ENCODE measurements at regions not wholly inside any gene's neighbourhood (a gene's known extent, or its start where the extent isn't known, plus 50 kb on each side); places are given as distances from the start of the nearest gene placed in this dataset.

DNA sequence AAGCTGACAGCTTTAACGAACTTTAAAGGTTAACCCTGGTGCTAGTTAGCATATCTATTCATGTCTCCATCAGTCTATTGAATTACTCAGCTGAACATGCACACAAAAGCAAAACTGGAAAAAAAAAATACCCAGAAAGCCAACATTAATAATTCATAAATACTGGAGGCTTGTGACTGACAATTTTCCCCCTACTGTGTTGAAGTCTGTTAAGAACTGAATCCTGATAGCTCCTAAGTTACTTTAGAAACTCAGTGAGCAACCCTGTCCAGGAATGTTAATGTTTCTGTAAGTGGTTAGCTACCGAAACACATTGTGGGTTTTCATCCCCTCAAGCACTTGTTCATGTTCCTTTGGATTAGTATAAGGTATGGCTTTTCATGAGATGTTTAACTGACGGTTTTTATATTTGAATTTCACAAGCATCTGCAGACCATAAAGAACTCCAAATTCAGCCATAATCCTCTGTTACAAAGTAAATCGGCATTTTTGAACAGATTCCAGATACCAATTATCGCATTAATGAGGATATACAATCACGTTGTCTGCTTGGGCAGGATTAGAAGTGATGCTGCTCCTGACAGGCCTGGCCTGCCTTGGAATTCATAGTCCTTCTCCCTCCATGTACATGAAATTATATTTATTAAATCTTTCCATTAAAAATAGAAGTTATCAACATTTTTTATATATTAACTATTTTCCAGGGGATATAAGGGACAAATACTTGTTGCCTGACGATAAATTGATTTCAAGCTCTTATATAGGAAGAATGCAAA is 331.2 kb downstream of the TLE4 start:
- TF ChIP-seq POLR2AphosphoS5 (IDR thresholded peaks at IDR 0.05; ENCODE audit: borderline replicate concordance, low read depth, low read length) (no peak), EZH2 (IDR thresholded peaks at IDR 0.05) (no peak), FOXP2 (optimal IDR thresholded peaks at IDR 0.05; ENCODE audit: control extremely low read depth, extremely low read length, insufficient read depth) (no peak)
